NCI-H2107 (cell line): ENCODE measurements at regions not wholly inside any gene's neighbourhood (a gene's known extent, or its start where the extent isn't known, plus 50 kb on each side); places are given as distances from the start of the nearest gene placed in this dataset.

Experiments used
- DNase-seq: peaks from one replicate; lab custom pipeline; 2025; lab: John Stamatoyannopoulos, UW

DNA sequence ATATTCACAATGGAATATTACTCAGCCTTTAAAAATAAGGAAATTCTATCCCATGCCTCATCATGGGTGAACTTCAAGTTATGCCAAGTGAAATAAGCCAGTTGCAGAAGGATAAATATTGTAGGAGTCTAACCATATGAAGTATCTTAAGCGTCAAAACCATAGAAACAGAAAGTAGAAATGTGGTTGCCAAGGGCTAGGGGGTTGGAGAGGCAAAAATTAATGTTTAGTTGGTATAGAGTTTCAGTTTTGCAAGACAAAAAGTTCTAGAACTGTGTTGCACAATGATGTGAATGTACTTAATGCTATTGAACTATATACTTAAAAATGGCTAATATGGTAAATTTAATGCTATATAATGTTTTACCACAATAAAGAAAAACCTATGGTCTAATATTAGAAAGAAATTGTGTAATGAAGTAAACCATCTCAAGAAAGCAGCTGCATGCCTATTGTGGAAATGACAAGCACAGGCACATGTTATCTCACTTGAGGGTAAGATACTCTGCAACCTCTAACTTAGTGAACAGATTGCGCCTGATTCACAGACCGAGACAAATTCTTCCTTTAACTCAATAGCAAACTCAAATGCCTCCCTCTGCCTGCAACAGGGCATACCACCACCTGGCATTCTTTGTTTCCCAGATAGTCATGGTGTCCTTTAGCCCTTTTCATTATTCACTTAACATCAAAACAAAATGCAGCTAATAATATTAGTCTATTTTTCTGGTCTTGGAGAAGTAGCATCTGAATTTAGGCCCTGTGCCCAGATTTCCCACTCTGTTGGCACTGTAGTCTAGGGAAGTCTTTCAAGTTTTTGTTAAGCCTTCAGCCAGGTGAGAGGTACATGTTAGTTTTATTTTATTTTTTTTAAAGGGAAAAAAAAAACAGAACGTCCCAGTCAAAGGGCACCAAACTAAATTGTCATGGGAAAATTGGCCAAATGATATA, 80.2 kb upstream of the ACP3 start:
- no peak for DNase-seq

DNA sequence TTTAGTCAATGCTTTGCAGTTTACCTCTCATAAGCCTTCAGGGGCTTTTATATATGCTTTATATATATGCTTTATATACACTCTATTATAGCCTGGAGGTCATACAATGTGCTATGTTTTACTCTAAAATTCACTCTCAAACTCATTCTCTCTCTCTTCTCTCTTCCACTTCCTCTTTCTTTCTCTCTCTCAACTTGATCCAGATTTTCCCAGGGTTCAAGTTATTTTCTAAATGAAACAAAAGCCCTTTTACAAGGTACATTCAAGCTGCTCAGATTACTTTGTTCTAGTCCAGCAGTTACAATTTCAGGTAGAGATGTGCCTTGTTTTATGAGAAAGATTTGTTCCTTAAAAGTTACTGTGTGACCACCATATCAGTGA, 79.6 kb upstream of the ACP3 start:
- no peak for DNase-seq

DNA sequence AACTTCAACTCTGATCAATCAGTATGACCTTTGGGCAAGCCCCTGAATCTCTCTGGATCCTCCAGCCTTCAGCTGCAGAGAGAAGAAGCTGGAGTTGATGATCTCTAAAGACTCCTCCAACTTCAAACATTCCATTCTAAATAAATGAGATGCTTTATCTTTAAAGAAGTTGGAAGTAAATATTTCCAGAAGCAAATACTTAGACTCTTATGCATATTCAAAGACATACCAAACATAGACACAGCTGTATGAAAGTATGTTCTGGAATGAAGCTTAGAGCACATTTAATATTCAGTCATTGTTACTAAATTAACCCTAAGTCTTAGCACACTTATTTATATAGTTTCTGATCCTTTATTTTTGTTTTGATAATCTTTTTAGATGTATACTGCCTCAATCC, 77.6 kb upstream of the ACP3 start:
- no peak for DNase-seq

DNA sequence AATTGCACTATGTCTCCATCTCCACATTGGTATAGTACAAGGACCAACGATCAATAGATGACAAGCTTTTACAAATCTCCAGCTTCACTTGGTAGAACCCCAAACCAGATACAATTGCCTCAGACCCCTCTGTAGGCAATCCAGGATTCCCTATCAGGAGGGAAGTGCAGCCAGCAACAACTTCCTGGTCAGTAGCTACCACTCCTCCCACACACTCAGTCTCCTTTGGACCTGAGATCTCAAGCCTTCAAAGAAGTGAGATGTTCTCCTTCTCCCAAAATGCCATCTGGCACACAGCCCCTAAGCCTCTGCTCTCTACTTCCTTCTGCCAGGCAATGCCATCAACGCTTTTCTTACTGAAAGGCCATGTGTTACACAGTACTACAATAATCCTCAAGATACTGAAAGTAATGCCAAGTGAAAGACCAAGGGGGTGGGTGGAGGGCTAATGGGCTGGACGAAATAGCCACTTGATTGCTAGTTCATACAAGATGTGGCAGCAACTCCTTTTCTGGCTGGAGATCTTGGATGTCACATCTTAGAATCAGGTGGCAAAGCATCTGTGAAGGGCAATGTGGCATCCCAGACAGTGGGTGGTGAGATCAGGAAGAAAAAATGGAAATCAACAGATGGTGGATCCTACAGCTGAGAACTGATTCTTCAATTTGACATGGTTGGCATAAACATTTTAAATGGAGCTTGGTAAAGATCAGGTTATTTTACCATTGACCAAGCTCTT, 75.3 kb upstream of the ACP3 start:
- no peak for DNase-seq

DNA sequence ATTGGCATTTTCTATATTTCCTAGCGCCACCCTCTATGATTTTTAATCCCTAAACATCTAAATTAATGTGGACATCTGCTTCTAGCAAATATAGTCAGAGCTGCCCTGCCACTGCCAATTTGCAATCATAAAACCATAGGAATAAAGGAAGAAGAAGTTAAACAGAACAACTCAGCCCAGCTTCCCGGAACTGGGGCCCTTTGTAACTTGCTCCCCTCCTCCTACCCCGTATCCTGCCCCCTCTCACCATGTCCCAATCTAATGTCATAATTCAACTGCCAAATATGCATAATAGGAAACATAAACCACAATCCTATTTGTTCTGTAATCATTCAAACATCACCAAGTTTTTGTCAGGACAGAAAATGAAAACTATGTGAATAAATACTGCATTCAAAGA, 74.4 kb upstream of the ACP3 start:
- no peak for DNase-seq

DNA sequence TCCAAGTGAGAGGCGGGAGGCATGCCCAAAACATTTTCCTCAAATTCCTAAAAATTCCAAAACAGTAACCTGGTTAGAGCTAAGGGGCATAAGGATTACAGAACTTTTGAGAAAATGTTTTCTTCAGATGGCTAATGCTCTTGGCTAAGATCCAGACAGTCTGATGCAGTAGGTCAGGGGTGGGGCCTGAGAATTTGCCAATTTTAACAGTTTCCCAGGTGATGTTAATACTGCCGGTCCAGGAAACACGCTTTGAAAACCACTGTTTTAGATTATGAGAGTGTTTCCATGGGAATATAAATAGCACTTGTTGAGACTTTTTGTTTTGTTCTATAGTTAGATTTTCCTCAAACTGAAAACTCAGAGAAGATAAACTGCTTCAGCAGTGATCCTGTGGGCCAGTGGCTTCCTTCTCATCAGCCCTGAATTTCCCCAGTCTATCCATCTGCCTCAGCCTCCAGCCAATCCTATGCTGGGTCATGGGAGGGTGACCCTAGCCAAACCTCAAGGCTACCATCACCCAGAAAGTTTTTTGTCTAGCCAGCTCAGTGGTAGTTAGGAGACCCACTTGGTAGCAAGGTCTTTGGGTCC, 71.6 kb upstream of the ACP3 start:
- no peak for DNase-seq

DNA sequence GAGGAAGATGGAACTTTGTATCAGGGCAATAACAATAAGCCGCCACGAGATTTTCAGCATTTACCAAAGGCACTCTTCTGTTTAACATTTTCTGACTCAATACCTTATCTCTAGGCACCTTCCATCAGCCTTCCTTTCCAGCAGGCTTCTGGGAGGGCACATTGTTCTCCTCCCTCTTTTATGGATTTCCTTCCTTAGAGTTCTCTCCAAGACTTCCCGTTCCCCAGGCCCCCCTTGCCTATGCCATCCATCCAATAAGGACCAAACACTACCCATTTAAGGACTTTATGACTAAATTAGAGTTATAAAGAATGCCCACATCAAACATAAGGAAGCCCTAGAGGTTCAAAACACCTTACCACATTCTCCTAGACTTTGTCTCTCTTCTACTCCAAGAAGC, 71.0 kb upstream of the ACP3 start:
- no peak for DNase-seq

DNA sequence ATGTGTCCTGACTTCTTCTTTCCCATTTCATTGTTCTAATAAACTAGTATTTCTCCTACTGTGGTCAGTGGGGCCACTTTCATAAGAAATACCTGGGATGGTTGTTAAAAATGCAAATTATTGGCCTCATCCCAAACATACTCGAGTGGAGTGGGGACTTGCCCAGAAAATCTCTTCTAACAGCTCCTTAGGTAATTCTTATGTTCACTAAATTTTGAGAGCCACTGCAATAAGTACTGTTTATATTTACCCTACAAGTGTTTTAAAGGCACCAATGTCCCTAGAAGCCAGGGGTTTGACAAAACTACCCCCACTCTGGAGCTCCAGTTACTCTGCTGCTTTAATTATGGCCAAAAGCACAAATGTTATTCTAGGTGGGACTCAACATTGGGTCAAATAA, 70.0 kb upstream of the ACP3 start:
- no peak for DNase-seq

DNA sequence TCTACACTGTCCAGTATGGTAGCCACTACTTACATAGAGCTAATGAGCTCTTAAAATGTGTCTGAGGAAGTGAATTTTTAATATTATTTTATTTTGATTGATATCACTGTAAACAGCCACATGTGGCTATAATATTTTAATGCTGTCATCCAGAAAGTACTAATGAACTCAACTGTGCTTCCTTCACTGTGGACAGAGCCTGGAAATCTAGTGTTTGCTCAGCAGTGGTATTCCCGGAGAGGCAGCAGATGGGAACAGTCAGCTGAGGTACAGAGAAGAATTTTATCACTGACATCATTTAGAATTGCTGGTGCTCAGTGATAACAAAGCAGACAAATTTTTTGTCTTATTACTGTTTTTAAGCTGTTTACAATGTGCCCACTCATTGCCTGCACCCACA, 68.7 kb upstream of the ACP3 start:
- no peak for DNase-seq

DNA sequence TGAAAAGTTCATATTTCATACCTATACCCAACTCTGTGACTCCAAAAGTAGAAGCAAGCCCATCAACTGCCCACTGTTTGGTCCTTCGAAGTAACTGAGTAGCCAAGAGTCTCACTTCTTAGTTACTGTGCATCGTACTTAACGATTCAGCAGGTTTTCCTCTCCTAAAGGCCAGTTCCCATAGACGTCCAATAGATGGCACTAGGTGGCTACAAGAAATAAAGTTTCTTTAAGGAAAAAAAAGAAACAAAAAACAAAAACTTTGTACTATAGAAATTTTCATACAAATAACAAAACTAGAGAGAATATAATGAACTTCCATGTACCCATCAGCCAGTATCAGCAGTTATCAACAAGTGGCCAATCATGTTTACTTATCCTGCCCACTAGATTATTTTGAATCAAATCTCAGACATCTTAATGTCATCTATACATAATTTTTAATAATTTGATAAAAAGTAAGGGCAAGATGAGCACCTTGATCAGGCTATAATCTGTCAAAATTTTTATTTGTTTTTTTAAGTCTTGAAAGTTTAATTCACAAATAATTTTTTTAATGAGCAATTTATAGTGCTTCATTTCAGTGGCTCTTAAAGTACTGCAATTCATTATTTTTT, 63.8 kb upstream of the ACP3 start:
- DNase-seq, result no peak

DNA sequence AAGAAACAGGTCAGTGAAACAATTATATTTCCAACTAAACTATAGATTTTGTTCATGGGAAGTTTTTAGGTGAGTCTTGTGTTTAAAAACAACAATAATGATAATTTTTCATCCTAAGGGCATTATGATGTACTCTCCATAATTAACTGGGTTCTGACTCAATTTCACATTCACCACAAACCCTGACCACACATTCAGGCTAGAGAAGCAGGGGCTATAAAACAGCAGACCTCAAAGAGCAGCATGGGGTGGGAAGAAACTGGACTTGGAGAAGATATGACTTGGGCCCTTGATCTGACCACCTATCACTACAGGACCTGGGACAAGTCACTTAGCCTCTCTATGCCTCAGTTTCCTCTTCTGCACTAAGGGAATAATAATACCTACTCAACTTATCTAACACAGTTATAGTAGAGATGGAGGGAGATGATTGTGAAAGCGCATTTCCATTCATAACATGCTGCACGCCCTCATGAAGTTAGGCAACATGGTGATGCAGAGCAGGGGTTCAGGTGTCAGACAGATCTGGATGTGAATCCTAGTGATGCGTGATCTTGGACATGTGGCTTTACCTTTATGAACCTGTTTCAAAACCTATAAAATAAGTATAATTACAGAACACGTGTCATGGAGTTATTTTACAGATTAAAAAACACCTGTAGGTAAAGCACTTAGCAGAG, 63.0 kb upstream of the ACP3 start:
- no peak for DNase-seq

DNA sequence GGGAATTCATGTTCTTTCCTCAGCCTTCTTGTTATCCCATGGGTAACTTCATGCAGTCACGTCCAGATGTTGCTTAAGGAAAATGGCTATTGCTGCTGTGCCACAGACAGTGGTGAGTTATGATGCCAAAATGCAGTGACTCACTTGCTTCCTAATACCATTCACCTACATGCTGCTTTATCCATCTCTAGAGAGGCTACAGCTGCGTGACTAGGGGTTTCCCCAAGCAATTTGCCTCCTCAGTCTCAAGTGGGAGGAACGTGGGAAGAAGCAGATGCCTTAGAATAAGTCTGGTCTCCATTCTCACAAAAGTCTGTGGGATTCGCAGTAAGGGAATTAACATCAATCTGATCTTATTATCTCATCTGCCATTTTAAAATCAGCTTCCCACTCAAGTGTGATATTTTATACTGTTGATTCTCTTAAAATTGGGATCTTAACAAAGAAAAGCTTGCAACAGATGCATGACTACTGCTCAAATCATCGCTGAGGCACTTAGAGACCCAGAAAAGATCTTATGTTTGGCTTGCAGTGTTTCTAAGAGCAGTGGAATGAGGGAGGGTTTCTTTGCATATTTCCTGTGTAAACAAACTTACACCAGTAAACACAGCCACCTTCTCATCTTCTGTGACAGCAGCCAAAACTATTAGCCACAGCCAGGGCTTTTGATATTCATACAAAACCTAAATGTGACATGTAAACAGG, 62.0 kb upstream of the ACP3 start:
- DNase-seq, result no peak

DNA sequence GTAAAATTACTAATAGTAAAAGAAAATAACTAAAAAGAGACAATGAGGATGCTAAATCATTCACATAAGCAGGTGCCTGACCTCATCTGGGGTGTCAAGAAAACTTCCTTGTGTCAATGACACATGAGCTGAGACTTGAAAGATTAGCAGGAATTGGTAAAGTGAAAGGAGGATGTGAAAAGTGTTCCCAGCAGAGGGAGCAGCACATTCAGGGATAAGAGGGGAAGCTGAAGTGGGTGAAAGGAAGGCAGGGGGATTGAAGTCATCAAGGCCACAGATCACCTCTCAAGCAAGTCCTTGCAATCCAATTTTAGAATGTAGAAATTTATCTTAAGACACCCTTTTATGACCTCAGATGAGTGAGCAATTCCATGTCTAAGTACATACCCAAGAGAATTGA, 60.2 kb upstream of the ACP3 start:
- DNase-seq, result no peak

DNA sequence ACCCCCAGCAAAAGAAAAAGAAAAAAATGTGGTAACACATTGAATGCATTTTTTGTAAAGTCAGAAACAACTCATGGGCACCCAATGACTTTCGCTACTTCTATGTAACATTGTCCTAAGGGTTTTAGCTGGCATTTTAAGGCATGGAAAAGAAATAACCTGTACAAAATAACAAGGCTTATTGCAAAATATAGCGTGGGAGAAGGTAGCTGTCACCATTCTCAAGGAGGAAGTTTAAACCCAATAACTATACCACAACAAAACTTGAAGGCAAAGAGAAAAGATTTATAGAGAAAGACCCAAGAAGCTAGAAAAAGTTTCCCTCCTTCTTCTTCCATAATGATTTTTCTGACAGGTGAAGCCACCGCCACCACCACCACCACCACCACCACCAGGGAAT, 55.7 kb upstream of the ACP3 start:
- DNase-seq, result no peak

DNA sequence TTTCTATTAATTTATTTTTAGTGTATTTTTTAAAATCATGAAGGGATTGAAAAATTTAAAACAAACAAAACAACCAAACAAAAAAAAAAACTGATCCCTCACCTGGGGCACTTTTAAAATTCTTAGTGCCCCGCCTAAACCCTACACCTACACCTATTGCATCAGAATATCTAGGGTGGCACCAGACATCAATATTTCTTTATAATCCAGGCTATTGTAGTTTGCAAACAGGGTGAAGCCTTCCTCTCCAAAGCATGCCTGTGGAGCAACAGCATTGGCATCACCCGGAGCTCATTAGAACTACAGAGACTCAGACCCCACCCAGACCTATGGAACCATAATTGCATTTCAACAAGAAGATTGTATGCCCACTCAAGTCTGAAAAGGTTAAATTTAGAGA, 54.9 kb upstream of the ACP3 start:
- DNase-seq, result no peak

DNA sequence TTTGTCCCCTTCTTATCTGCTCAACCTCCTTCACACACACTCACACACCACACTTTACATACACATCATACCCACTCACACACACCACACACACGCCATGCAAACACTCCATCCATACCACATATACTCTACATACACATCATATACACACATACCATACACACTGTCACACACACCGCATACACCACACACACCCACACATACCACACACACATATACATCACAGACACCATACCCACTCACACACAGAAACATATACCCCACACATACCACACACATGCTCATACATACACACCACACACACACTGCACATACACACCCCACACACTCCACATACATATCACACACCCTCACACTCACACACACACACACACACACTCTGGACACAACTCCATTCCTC, 54.3 kb upstream of the ACP3 start:
- DNase-seq, result no peak

DNA sequence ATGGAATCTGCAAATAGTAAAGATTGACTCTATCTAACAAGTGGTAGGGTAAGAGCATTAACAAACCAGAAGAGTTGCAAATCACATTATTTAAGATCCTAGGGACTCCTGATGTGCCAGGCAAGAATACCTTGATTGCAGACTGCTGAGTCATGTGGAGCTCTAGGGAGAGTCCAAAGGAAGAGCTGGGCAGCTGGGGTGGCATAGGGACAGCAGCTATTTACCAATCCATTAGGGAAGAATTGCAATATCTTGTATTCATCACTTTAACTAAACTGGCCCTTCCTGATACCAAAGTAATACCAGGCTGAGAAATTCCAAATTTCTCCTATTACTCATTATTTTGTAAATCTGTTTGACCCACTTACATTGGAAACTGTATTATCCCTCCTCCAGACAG, 52.2 kb upstream of the ACP3 start:
- no peak for DNase-seq

DNA sequence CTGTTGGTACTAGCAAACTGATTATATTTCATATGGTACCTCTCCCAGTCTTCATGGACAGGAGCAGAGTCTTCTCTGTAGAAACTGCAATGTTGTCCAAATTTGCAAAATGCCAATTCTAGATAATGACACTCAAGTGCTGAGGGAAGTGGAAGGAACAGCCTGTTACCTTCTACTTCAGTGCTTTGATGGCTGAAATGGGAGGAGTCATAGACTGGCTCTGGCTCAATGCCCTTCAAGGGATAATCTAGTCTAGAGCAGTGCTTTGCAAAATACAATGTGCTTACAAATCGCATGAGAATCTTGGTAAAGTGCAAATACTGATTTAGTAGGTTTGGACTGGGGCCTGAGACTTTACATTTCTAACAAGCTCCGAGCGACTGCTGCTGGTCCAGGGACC, 51.7 kb upstream of the ACP3 start:
- DNase-seq, result no peak

DNA sequence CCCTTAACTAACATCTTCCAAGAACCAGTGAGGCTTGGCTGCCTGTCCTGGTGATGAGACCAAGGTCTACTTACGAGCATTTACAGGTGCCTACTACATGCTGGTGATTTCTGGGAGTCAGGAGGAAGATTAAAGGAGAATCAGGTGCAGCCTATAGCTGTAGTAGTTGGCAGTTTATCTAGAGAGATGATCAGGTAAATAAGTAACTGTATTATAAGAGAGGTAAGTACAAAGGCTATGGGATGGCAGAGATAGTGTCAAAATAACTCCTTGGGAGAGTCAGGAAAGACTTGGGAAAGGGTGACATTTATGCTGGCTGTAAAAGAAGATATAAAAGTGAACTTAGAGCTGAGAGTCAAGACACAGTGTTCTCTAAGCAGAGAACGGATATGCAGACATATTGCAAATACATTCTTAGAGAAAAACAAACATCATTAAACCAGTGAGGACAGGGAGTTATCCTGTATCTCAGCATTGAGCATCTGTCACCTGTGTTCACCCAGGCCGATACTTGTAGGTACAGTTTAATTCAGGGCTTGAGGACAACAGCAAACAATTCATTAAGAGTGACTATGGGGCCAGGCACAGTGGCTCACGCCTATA, 49.7 kb upstream of the ACP3 start:
- DNase-seq, result no peak
